Activated B cell treated with CpG ODN at 0.5 μM for 24 hours (primary cell): ENCODE measurements at regions not wholly inside any gene's neighbourhood (a gene's known extent, or its start where the extent isn't known, plus 50 kb on each side); places are given as distances from the start of the nearest gene placed in this dataset.

Experiments used
- ATAC-seq: fragments of 200-7000 bp; cut with Tn5 transposase; one replicate; pipeline ENCODE4 v1.10.0; 2021; ENCODE audit warnings: low read depth, mild to moderate bottlenecking, moderate library complexity
- CTCF ChIA-PET: fragments of 350-600 bp; sonication (Branson Sonifier 250); formaldehyde crosslinking; loops from one replicate; lab custom pipeline; 2021; ENCODE audit warnings: antibody characterized with exemption; lab: Charles Lee
- POLR2A ChIA-PET: fragments of 350-600 bp; sonication (Branson Sonifier 250); formaldehyde crosslinking; loops from one replicate; lab custom pipeline; 2021; ENCODE audit warnings: antibody characterized with exemption; lab: Charles Lee
- DNase-seq: peaks from one replicate; pipeline ENCODE4 v3.0.0; 2022
- H3K27ac Mint-ChIP-seq: one replicate; pipeline ENCODE4 v1.8.0; 2020; ENCODE audit warnings: mixed read lengths
- H3K27me3 Mint-ChIP-seq: one replicate; pipeline ENCODE4 v1.8.0; 2021; ENCODE audit warnings: mixed read lengths
- H3K36me3 Mint-ChIP-seq: one replicate; pipeline ENCODE4 v1.8.0; 2021; ENCODE audit warnings: low read depth, mixed read lengths
- H3K4me1 Mint-ChIP-seq: one replicate; pipeline ENCODE4 v1.8.0; 2021; ENCODE audit warnings: mixed read lengths
- H3K4me3 Mint-ChIP-seq: one replicate; pipeline ENCODE4 v1.8.0; 2020; ENCODE audit warnings: mild to moderate bottlenecking, mixed read lengths
- H3K9me3 Mint-ChIP-seq: one replicate; pipeline ENCODE4 v1.8.0; 2020; ENCODE audit warnings: mixed read lengths
- intact Hi-C: fragments of 100-400 bp; cut with micrococcal nuclease; formaldehyde crosslinking; loops from one replicate; pipeline ENCODE4 v1.15.1; 2024
- TF ChIP-seq, protein P1 (sequence below): fragments of 200-600 bp; IDR thresholded peaks from one replicate; pipeline ENCODE4 v1.8.0; 2022; ENCODE audit warnings: antibody characterized with exemption, mild to moderate bottlenecking

DNA sequence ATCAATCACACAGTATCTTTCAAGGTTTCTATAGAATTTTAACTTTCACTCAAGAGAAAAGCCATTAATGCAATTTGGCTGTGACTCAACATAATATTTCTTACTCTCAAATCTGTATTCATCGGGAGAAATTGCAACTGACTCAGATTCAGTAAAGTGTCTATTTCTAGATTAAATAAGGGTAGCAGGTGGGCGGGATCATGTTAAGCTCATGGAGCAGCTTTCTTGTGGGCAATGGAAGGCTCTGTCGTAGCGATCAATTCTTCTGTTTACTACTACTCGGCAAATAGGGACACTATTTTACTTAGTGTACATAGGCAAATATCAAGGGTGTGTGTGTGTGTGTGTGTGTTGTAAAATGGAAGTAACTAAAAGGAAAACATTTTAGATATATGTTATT is 423.6 kb upstream of the NEGR1 start:
- ChIA-PET POLR2A (no interaction called here), CTCF (no interaction called here)
- Mint-ChIP-seq H3K4me3 (no peak overlapping the region), H3K27ac (no peak overlapping the region), H3K4me1 (no peaks in the 10 kb centered on the region), H3K27me3 (no peaks in the 10 kb centered on the region), H3K36me3 (no peaks in the 10 kb centered on the region), H3K9me3 (no peaks in the 10 kb centered on the region)
- TF ChIP-seq, protein P1, sequence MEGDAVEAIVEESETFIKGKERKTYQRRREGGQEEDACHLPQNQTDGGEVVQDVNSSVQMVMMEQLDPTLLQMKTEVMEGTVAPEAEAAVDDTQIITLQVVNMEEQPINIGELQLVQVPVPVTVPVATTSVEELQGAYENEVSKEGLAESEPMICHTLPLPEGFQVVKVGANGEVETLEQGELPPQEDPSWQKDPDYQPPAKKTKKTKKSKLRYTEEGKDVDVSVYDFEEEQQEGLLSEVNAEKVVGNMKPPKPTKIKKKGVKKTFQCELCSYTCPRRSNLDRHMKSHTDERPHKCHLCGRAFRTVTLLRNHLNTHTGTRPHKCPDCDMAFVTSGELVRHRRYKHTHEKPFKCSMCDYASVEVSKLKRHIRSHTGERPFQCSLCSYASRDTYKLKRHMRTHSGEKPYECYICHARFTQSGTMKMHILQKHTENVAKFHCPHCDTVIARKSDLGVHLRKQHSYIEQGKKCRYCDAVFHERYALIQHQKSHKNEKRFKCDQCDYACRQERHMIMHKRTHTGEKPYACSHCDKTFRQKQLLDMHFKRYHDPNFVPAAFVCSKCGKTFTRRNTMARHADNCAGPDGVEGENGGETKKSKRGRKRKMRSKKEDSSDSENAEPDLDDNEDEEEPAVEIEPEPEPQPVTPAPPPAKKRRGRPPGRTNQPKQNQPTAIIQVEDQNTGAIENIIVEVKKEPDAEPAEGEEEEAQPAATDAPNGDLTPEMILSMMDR: no peak
- intact Hi-C loops: no loop called here
- DNase-seq: no peak
- no peak for ATAC-seq

DNA sequence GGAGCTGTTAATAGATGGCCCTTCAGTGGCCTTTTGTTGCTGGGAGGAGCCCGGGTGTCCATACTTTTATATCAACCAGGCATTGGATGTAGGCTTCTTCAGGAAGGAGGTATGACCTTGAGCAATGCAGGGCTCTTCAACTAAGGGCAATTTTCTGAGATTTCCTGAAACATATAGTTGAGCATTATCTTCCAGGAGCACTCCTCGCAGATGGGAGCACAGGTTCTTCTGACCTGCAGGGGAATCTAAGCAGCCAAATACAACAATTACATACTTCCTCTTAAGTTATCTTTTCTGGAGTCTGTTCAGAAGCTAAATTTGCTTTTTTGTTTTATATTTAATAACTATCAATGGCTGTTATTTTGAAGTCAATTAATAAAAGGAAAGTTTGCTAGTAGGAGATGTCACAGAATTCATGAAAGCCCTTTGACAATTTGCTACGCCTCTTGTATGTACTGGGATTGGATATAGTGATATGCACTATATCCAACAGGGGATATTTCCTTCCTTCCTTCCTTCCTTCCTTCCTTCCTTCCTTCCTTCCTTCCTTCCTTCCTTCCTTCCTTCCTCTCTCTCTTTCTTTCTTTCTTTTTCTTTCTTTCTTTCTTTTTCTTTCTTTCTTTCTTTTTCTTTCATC is 422.6 kb upstream of the NEGR1 start:
- Mint-ChIP-seq H3K27ac (no peak overlapping the region), H3K36me3 (no peaks in the 10 kb centered on the region), H3K27me3 (no peaks in the 10 kb centered on the region), H3K9me3 (no peaks in the 10 kb centered on the region), H3K4me3 (no peak overlapping the region), H3K4me1 (no peaks in the 10 kb centered on the region)
- intact Hi-C loops: no loop called here
- ChIA-PET POLR2A (no interaction called here), CTCF (no interaction called here)
- TF ChIP-seq, protein P1: no peak
- DNase-seq (no peak), ATAC-seq (no peak)

DNA sequence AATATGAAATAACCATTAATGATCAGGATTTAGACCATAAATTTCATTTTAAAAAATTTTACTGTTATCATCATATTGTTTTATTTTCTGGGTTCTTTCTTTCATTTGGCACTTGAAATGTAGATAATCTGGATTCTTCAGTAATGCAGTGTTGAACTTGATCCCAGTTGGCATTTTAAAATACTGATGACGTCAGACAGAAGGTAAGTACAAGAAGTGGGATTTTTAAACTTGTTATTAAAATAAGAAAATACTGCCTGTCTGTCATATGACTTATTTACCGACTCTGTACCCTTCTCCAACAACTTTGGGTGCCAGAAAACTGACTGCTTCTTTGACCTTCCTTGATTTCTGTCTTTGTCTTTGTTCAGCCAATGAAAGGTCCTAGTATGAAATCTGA is 415.1 kb upstream of the NEGR1 start:
- H3K27me3 Mint-ChIP-seq: no peaks in the 10 kb centered on the region
- no peak overlapping the region for H3K27ac Mint-ChIP-seq
- intact Hi-C loops: no loop called here
- peaks cover 5% of the 10 kb centered on the region for H3K9me3 Mint-ChIP-seq
- no peaks in the 10 kb centered on the region for H3K4me1 Mint-ChIP-seq
- ATAC-seq (no peak), DNase-seq (no peak)
- TF ChIP-seq, protein P1: no peak
- ChIA-PET CTCF (no interaction called here), POLR2A (no interaction called here)
- no peaks in the 10 kb centered on the region for H3K36me3 Mint-ChIP-seq
- H3K4me3 Mint-ChIP-seq: no peak overlapping the region

DNA sequence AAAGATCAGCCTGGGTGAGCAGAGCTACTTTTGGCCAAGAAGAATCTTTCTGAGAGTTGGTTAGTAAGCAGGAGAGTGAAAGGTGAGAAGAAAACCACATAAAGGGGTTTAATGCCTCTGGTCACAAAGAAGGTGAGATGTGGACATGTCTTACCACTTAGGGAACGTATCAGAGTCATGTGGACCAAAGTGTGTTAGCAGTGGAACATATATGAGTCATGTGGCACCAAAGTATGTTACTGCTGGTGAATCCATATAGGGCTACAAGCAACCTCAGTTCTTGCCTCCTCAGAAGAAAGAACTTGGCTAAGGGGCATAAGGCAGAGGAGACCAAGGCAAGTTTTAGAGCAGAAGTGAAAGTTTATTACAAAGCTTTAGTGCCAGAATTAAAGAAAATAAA is 411.6 kb upstream of the NEGR1 start:
- peaks cover 8% of the 10 kb centered on the region for H3K9me3 Mint-ChIP-seq
- no peak overlapping the region for H3K4me3 Mint-ChIP-seq
- TF ChIP-seq, protein P1: no peak
- no peaks in the 10 kb centered on the region for H3K4me1 Mint-ChIP-seq
- H3K36me3 Mint-ChIP-seq: no peaks in the 10 kb centered on the region
- no peak for DNase-seq
- intact Hi-C loops: no loop called here
- no peak for ATAC-seq
- ChIA-PET POLR2A (no interaction called here), CTCF (no interaction called here)
- no peaks in the 10 kb centered on the region for H3K27me3 Mint-ChIP-seq
- no peak overlapping the region for H3K27ac Mint-ChIP-seq

DNA sequence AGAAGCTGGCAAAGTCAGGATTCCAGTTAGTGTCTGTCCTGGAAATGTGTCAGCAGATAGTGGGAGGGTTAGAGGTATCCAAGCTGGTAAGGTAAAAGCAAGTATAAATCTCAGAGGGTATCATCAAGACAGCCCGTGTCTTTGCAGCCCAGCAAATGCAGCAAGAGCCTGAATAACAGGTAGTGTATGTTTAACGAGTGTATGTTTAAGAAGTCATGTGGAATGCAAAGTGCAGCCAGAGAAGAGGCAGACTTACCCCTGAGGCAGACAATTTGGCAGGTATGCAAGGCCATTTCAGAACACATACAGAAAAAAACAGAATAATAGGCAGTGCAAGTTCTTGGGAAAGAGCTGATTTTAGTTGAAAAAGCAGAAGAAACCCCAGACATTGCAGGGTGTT is 411.0 kb upstream of the NEGR1 start:
- TF ChIP-seq, protein P1: no peak
- ATAC-seq (no peak), DNase-seq (no peak)
- no peaks in the 10 kb centered on the region for H3K27me3 Mint-ChIP-seq
- H3K4me1 Mint-ChIP-seq: no peaks in the 10 kb centered on the region
- intact Hi-C loops: no loop called here
- no peaks in the 10 kb centered on the region for H3K36me3 Mint-ChIP-seq
- H3K4me3 Mint-ChIP-seq: no peak overlapping the region
- ChIA-PET POLR2A (no interaction called here), CTCF (no interaction called here)
- peaks cover 8% of the 10 kb centered on the region for H3K9me3 Mint-ChIP-seq
- H3K27ac Mint-ChIP-seq: no peak overlapping the region
